GM12874 (cell line): ENCODE measurements at regions not wholly inside any gene's neighbourhood (a gene's known extent, or its start where the extent isn't known, plus 50 kb on each side); places are given as distances from the start of the nearest gene placed in this dataset.

Experiments used
- TF ChIP-seq, protein P1 (sequence below): IDR thresholded peaks from 2 replicates; pipeline ENCODE4 v1.5.1; 2011; ENCODE audit warnings: low read depth, mild to moderate bottlenecking, control low read depth, low read length, moderate library complexity; ENCODE audit not compliant: insufficient read depth

DNA sequence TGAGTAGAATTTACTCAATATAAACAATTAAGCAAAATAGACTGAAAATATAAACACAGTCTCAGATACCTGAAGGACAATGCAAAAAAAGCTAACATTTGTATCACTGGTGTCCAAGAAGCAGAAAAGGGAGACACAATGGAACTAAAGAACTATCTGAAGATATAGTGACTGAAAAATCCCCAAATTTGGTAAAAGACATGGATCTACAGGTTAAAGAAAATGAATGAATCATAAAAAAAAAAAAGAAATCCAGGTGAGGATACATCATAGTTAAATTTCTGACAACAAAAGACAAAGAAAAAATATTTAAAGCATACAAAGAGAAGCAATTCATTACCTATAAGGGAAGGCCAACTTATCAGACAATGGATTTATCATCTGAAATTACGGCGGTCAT lies 114.7 kb upstream of the PPP1R3A start:
- TF ChIP-seq, protein P1, sequence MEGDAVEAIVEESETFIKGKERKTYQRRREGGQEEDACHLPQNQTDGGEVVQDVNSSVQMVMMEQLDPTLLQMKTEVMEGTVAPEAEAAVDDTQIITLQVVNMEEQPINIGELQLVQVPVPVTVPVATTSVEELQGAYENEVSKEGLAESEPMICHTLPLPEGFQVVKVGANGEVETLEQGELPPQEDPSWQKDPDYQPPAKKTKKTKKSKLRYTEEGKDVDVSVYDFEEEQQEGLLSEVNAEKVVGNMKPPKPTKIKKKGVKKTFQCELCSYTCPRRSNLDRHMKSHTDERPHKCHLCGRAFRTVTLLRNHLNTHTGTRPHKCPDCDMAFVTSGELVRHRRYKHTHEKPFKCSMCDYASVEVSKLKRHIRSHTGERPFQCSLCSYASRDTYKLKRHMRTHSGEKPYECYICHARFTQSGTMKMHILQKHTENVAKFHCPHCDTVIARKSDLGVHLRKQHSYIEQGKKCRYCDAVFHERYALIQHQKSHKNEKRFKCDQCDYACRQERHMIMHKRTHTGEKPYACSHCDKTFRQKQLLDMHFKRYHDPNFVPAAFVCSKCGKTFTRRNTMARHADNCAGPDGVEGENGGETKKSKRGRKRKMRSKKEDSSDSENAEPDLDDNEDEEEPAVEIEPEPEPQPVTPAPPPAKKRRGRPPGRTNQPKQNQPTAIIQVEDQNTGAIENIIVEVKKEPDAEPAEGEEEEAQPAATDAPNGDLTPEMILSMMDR = no peak

GRCh38 chr7:114026486-114027089 lies 107.8 kb upstream of the PPP1R3A start:
- TF ChIP-seq, protein P1 = peak; percentile 28; the same call in 1 of the 2 replicates

DNA sequence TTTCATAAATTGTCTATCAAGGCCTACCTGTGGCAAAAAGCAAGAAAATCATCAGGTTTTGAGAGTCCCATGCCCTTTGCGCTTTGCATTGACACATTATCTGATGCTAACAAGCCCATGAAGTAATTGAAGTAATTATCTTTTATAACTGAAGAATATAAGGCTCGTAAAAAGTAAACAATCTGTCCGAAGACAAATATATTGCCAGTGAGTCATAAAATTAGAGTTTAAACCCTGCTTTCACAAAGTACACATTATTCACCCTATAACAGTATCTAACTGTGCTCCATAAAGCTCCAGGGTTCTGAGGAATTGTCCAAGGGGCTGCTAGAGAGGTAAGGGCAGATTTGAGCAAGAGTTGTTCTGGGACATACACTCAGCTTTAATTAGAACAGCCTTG lies 102.3 kb upstream of the PPP1R3A start:
- TF ChIP-seq, protein P1 = no peak

GRCh38 chr7:114008696-114009095 lies 89.9 kb upstream of the PPP1R3A start:
- TF ChIP-seq, protein P1 = no peak

GRCh38 chr7:114007386-114007785 lies 88.6 kb upstream of the PPP1R3A start:
- TF ChIP-seq, protein P1 = no peak

GRCh38 chr7:113998934-113999333 lies 80.1 kb upstream of the PPP1R3A start:
- TF ChIP-seq, protein P1 = no peak

DNA sequence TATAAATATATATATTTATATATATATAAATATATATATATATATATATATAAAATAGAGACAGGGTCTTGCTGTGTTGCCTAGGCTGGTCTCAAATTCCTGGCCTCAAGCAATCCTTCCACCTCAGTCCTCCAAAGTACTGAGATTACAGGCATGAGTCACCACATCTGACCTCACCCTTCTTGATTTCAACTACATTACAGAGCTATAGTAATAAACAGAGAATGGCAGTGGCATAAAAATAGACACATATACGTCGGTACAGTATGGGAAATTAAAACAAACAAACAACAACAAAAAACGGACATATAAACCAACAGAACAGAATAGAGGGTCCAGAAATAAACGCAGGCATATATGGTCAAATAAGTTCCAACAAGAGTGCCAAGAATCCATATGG lies 77.6 kb upstream of the PPP1R3A start:
- TF ChIP-seq, protein P1 = no peak
